H9 (cell line): ENCODE measurements at regions not wholly inside any gene's neighbourhood (a gene's known extent, or its start where the extent isn't known, plus 50 kb on each side); places are given as distances from the start of the nearest gene placed in this dataset.

Experiments
- DNase-seq: peaks from one replicate; pipeline ENCODE4 v3.0.0-alpha.2; 2017
- H2AFZ ChIP-seq: one replicate; pipeline ENCODE4 v1.6.1; 2013; ENCODE audit warnings: mild to moderate bottlenecking, low read length, control low read depth, moderate library complexity
- H2AK5ac ChIP-seq: 2 replicates; pipeline ENCODE4 v1.6.1; 2013; ENCODE audit warnings: low read length, control low read depth, mixed read lengths; ENCODE audit not compliant: insufficient read length
- H2BK120ac ChIP-seq: one replicate; pipeline ENCODE4 v1.6.1; 2013; ENCODE audit warnings: low read depth, mild to moderate bottlenecking, low read length, control low read depth, inconsistent platforms; ENCODE audit not compliant: poor library complexity, severe bottlenecking
- H2BK12ac ChIP-seq: 2 replicates; pipeline ENCODE4 v1.6.1; 2013; ENCODE audit warnings: low read length, control low read depth, mixed read lengths, low read depth; ENCODE audit not compliant: insufficient read length
- H2BK15ac ChIP-seq: 2 replicates; pipeline ENCODE4 v1.6.1; 2013; ENCODE audit warnings: low read depth, low read length, control low read depth
- H2BK20ac ChIP-seq: one replicate; pipeline ENCODE4 v1.6.1; 2013; ENCODE audit warnings: low read depth, mild to moderate bottlenecking, low read length, control low read depth, inconsistent platforms; ENCODE audit not compliant: poor library complexity, severe bottlenecking
- H2BK5ac ChIP-seq: 2 replicates; pipeline ENCODE4 v1.6.1; 2013; ENCODE audit warnings: low read length, control low read depth, mixed read lengths; ENCODE audit not compliant: insufficient read length
- H3K14ac ChIP-seq: 2 replicates; pipeline ENCODE4 v1.6.1; 2013; ENCODE audit warnings: low read length, control low read depth; ENCODE audit not compliant: insufficient read depth
- H3K18ac ChIP-seq: 2 replicates; pipeline ENCODE4 v1.6.1; 2013; ENCODE audit warnings: low read depth, mild to moderate bottlenecking, mixed read lengths, low read length, control low read depth; ENCODE audit not compliant: insufficient read length
- H3K23ac ChIP-seq: 2 replicates; pipeline ENCODE4 v1.6.1; 2013; ENCODE audit warnings: low read length, control low read depth, mixed read lengths, low read depth; ENCODE audit not compliant: insufficient read length
- H3K23me2 ChIP-seq: 2 replicates; pipeline ENCODE4 v1.6.1; 2013; ENCODE audit warnings: low read depth, mild to moderate bottlenecking, mixed read lengths, low read length, control low read depth; ENCODE audit not compliant: insufficient read length, poor library complexity, severe bottlenecking
- H3K27ac ChIP-seq: 2 replicates; pipeline ENCODE4 v1.5.1; 2013; ENCODE audit warnings: low read length, control low read depth, mixed read lengths, low read depth; ENCODE audit not compliant: insufficient read length
- H3K27me3 ChIP-seq: 2 replicates; pipeline ENCODE4 v1.6.1; 2013; ENCODE audit warnings: low read length, control low read depth, inconsistent platforms; ENCODE audit not compliant: insufficient read depth
- H3K4ac ChIP-seq: 2 replicates; pipeline ENCODE4 v1.6.1; 2013; ENCODE audit warnings: low read depth, mild to moderate bottlenecking, control low read depth, inconsistent platforms, low read length, moderate library complexity
- H3K4me1 ChIP-seq: 2 replicates; pipeline ENCODE4 v1.6.1; 2013; ENCODE audit warnings: low read length, control low read depth, inconsistent platforms; ENCODE audit not compliant: insufficient read depth
- H3K4me2 ChIP-seq: 2 replicates; pipeline ENCODE4 v1.6.1; 2013; ENCODE audit warnings: low read length, control low read depth, mixed read lengths; ENCODE audit not compliant: insufficient read length, insufficient read depth
- H3K56ac ChIP-seq: 2 replicates; pipeline ENCODE4 v1.6.1; 2013; ENCODE audit warnings: low read depth, mild to moderate bottlenecking, mixed read lengths, low read length, control low read depth; ENCODE audit not compliant: insufficient read length
- H3K79me1 ChIP-seq: 2 replicates; pipeline ENCODE4 v1.6.1; 2013; ENCODE audit warnings: low read depth, mild to moderate bottlenecking, moderate library complexity, low read length, control low read depth, inconsistent platforms; ENCODE audit not compliant: insufficient read depth, poor library complexity, severe bottlenecking
- H3K79me2 ChIP-seq: 2 replicates; pipeline ENCODE4 v1.6.1; 2013; ENCODE audit warnings: low read length, control low read depth, inconsistent platforms; ENCODE audit not compliant: insufficient read depth
- H3K9ac ChIP-seq: 2 replicates; pipeline ENCODE4 v1.6.1; 2013; ENCODE audit warnings: low read length, control low read depth, mixed read lengths; ENCODE audit not compliant: insufficient read length; ENCODE audit errors: extremely low read depth
- H3K9me3 ChIP-seq: one replicate; pipeline ENCODE4 v1.6.1; 2013; ENCODE audit warnings: low read depth, low read length, inconsistent platforms; ENCODE audit not compliant: control insufficient read depth
- H3T11ph ChIP-seq: one replicate; pipeline ENCODE4 v1.6.1; 2013; ENCODE audit warnings: mild to moderate bottlenecking, low read length, control low read depth, inconsistent platforms
- H4K20me1 ChIP-seq: one replicate; pipeline ENCODE4 v1.6.1; 2013; ENCODE audit not compliant: control insufficient read depth, insufficient read length, insufficient read depth
- H4K5ac ChIP-seq: 2 replicates; pipeline ENCODE4 v1.6.1; 2013; ENCODE audit warnings: low read depth, mild to moderate bottlenecking, mixed read lengths, low read length, control low read depth; ENCODE audit not compliant: insufficient read length
- H4K8ac ChIP-seq: replicated peaks from 2 replicates; pipeline ENCODE4 v1.6.1; 2013; ENCODE audit warnings: low read length, control low read depth, mixed read lengths, low read depth; ENCODE audit not compliant: insufficient read length
- H4K91ac ChIP-seq: 2 replicates; pipeline ENCODE4 v1.6.1; 2013; ENCODE audit warnings: low read depth, mild to moderate bottlenecking, moderate library complexity, mixed read lengths, low read length, control low read depth; ENCODE audit not compliant: insufficient read length
- H3K27ac Mint-ChIP-seq, 3 experiments: 2 replicates in 2 of 3; 3 replicates in 1 of 3; pipeline ENCODE4 v1.8.0; 2020 to 2021; ENCODE audit warnings: mixed read lengths in 3 of 3, mild to moderate bottlenecking in 1 of 3, moderate library complexity in 1 of 3
- H3K27me3 Mint-ChIP-seq: 2 replicates; pipeline ENCODE4 v1.8.0; 2021; ENCODE audit warnings: low read depth, mild to moderate bottlenecking, moderate library complexity, mixed read lengths
- H3K36me3 Mint-ChIP-seq, 3 experiments: 2 replicates in 2 of 3; 3 replicates in 1 of 3; pipeline ENCODE4 v1.8.0; 2020 to 2021; ENCODE audit warnings: low read depth in 3 of 3, mixed read lengths in 3 of 3; ENCODE audit not compliant: insufficient read depth in 1 of 3
- H3K4me1 Mint-ChIP-seq, 2 experiments: 2 replicates each; pipeline ENCODE4 v1.8.0; 2020; ENCODE audit warnings: mixed read lengths in 2 of 2
- H3K4me3 Mint-ChIP-seq, 2 experiments: 2 replicates in 1 of 2; 3 replicates in 1 of 2; pipeline ENCODE4 v1.8.0; 2020 to 2021; ENCODE audit warnings: mild to moderate bottlenecking in 2 of 2, mixed read lengths in 2 of 2, moderate library complexity in 1 of 2
- H3K9me3 Mint-ChIP-seq, 2 experiments: 2 replicates in 1 of 2; 3 replicates in 1 of 2; pipeline ENCODE4 v1.8.0; 2020; ENCODE audit warnings: mild to moderate bottlenecking in 2 of 2, mixed read lengths in 2 of 2, moderate library complexity in 1 of 2
- CTCF ChIP-seq: fragments of 200-600 bp; sonication (generic); conservative IDR thresholded peaks from 3 replicates; pipeline ENCODE4 v1.8.0; 2021; ENCODE audit warnings: antibody characterized with exemption, mild to moderate bottlenecking
- WGBS: extraction: QIAGEN DNeasy Blood & Tissue Kit; methylation state at CpG from one replicate; pipeline ENCODE4 v1.1.7; 2013; ENCODE audit warnings: missing lambda C conversion rate, low lambda C conversion rate, mixed read lengths; ENCODE audit not compliant: insufficient read length; ENCODE audit errors: extremely low coverage; 5-methylcytosine and 5-hydroxymethylcytosine counted together

DNA sequence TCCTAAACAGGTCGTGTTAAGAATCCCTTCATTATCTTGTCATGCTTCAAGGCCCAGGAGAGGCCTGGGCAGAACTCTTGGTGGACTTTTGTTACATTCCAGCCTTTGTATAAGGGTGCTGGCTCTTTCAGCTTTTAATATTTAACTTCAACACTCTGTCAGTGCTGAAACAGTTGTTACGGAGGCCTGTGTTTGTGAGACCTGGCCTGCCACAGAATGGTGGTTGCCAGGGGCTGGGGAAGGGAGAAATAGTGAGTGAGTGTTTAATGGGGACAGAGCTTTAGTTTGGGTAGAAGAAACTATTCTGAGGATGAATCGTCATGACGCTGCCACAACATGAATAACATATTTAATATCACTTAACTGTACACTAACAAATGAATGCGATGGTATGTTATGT lies 1027.6 kb upstream of the PRKX start:
- no peak overlapping the region for H2BK120ac ChIP-seq
- Mint-ChIP-seq H3K27ac (no peak overlapping the region), H3K36me3 (no peaks in the 10 kb centered on the region), H3K27me3 (no peaks in the 10 kb centered on the region), H3K4me1 (no peaks in the 10 kb centered on the region), H3K9me3 (no peaks in the 10 kb centered on the region), H3K4me3 (no peak overlapping the region)
- H3K27me3 ChIP-seq: no peaks in the 10 kb centered on the region
- no peak overlapping the region for H2BK20ac ChIP-seq
- H3K9ac ChIP-seq: no peak overlapping the region
- H3K23me2 ChIP-seq: no peaks in the 10 kb centered on the region
- H4K91ac ChIP-seq: no peak overlapping the region
- H3K23ac ChIP-seq: no peak overlapping the region
- H3K4me1 ChIP-seq: no peaks in the 10 kb centered on the region
- H4K5ac ChIP-seq: no peak overlapping the region
- no peak overlapping the region for H3T11ph ChIP-seq
- H3K27ac ChIP-seq: no peak overlapping the region
- no peak overlapping the region for H3K18ac ChIP-seq
- H3K4ac ChIP-seq: no peak overlapping the region
- no peak overlapping the region for H4K8ac ChIP-seq
- H3K9me3 ChIP-seq: no peaks in the 10 kb centered on the region
- no peak overlapping the region for H3K56ac ChIP-seq
- DNase-seq: no peak
- H2BK12ac ChIP-seq: no peak overlapping the region
- no peak overlapping the region for H3K4me2 ChIP-seq
- no peak for TF ChIP-seq CTCF
- no peak overlapping the region for H3K14ac ChIP-seq
- H2AK5ac ChIP-seq: no peak overlapping the region
- no peak overlapping the region for H2BK15ac ChIP-seq
- no peaks in the 10 kb centered on the region for H4K20me1 ChIP-seq
- H3K79me1 ChIP-seq: no peaks in the 10 kb centered on the region
- no peaks in the 10 kb centered on the region for H3K79me2 ChIP-seq
- WGBS: no CpG with 5 or more reads among the region's 5 CpGs
- H2BK5ac ChIP-seq: no peak overlapping the region
- H2AFZ ChIP-seq: no peak overlapping the region
